Neural progenitor cell (in vitro differentiated cells): ENCODE measurements at regions not wholly inside any gene's neighbourhood (a gene's known extent, or its start where the extent isn't known, plus 50 kb on each side); places are given as distances from the start of the nearest gene placed in this dataset.

Experiments used
- EZH2 ChIP-seq: fragments of 200-600 bp; sonication (generic); IDR thresholded peaks from 2 replicates; pipeline ENCODE4 v1.6.1; 2017; ENCODE audit warnings: antibody characterized with exemption, mild to moderate bottlenecking, moderate library complexity
- EZH2phosphoT487 ChIP-seq: fragments of 200-600 bp; sonication (generic); IDR thresholded peaks from 2 replicates; pipeline ENCODE4 v1.6.1; 2017; ENCODE audit warnings: antibody characterized with exemption
- TF ChIP-seq, protein P1 (sequence below): fragments of 200-600 bp; sonication (generic); IDR thresholded peaks from 2 replicates; pipeline ENCODE4 v1.5.1; 2017; ENCODE audit warnings: antibody characterized with exemption, mild to moderate bottlenecking

- TF ChIP-seq, protein P1, sequence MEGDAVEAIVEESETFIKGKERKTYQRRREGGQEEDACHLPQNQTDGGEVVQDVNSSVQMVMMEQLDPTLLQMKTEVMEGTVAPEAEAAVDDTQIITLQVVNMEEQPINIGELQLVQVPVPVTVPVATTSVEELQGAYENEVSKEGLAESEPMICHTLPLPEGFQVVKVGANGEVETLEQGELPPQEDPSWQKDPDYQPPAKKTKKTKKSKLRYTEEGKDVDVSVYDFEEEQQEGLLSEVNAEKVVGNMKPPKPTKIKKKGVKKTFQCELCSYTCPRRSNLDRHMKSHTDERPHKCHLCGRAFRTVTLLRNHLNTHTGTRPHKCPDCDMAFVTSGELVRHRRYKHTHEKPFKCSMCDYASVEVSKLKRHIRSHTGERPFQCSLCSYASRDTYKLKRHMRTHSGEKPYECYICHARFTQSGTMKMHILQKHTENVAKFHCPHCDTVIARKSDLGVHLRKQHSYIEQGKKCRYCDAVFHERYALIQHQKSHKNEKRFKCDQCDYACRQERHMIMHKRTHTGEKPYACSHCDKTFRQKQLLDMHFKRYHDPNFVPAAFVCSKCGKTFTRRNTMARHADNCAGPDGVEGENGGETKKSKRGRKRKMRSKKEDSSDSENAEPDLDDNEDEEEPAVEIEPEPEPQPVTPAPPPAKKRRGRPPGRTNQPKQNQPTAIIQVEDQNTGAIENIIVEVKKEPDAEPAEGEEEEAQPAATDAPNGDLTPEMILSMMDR: no peak
- TF ChIP-seq EZH2 (no peak), EZH2phosphoT487 (no peak)
These were observed 175.4 kb upstream of the SIX2 start for GRCh38 chr2:45184606-45185005.
